22Rv1 (cell line): ENCODE measurements at regions not wholly inside any gene's neighbourhood (a gene's known extent, or its start where the extent isn't known, plus 50 kb on each side); places are given as distances from the start of the nearest gene placed in this dataset.

Source experiments
- ZFX ChIP-seq: fragments of 450-650 bp; IDR thresholded peaks from 2 replicates; pipeline ENCODE4 v1.6.1; 2017; ENCODE audit warnings: antibody characterized with exemption, borderline replicate concordance
- TF ChIP-seq, protein P1 (sequence below): fragments of 450-650 bp; IDR thresholded peaks from 2 replicates; pipeline ENCODE4 v1.5.1; 2017; ENCODE audit warnings: mild to moderate bottlenecking

DNA sequence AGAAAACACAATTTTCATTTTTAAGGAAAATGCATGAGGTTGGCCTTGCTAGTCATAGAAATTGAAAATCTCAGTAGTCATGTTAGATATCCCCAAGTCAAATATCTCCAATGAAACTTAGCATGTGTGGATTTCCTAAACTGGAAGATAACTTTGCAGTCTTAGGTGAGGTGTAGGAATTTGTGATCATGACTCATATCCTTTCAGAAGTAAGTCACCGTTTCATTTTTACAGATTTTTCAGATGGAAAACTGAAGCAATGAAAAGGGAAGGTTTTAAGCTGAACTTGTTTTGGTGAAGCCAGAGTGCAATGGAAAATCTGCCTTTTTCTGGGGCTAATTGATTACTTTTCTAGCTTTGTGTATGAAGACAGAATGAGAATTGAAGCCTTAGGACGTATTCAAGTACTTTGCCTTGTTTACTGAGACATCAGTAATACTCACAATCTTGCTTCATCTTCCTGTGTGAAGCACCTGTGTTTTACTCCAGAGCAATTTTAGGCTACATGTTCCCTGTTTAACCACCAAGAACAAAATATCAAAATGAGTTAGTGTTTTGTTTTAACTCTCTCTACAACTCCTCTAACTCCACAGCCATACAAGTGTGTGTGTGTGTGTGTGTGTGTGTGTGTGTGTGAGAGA lies 1662.8 kb upstream of the ADGRL3 start:
- TF ChIP-seq, protein P1, sequence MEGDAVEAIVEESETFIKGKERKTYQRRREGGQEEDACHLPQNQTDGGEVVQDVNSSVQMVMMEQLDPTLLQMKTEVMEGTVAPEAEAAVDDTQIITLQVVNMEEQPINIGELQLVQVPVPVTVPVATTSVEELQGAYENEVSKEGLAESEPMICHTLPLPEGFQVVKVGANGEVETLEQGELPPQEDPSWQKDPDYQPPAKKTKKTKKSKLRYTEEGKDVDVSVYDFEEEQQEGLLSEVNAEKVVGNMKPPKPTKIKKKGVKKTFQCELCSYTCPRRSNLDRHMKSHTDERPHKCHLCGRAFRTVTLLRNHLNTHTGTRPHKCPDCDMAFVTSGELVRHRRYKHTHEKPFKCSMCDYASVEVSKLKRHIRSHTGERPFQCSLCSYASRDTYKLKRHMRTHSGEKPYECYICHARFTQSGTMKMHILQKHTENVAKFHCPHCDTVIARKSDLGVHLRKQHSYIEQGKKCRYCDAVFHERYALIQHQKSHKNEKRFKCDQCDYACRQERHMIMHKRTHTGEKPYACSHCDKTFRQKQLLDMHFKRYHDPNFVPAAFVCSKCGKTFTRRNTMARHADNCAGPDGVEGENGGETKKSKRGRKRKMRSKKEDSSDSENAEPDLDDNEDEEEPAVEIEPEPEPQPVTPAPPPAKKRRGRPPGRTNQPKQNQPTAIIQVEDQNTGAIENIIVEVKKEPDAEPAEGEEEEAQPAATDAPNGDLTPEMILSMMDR, result no peak
- no peak for TF ChIP-seq ZFX
